HG03025 (cell line): ENCODE measurements at regions not wholly inside any gene's neighbourhood (a gene's known extent, or its start where the extent isn't known, plus 50 kb on each side); places are given as distances from the start of the nearest gene placed in this dataset.

ENCODE experiments used
- ATAC-seq: cut with Tn5 transposase; IDR thresholded peaks from one replicate; pipeline ENCODE4 v1.9.1; 2021; ENCODE audit warnings: mild to moderate bottlenecking, moderate library complexity; ENCODE audit not compliant: unreplicated experiment, low FRiP score

DNA sequence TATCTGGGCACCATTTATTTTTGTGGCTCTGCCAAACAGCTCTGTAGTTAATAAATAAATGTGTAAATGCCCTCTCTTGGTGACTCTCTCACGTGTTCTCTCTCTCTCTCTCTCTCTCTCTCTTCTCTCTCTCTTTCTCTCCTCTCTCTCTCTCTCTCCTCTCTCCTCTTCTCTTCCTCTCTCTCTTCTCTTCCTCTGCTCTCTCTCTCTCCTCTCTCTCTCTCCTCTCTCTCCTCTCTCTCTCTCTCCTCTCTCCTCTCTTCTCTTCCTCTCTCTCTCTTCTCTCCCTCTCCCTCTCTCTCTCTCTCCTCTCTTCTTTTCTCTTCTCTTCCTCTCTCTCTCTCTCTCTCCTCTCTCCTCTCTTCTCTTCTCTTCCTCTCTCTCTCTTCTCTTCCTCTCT lies 145.8 kb upstream of the TMEM72 start:
- ATAC-seq = no peak

DNA sequence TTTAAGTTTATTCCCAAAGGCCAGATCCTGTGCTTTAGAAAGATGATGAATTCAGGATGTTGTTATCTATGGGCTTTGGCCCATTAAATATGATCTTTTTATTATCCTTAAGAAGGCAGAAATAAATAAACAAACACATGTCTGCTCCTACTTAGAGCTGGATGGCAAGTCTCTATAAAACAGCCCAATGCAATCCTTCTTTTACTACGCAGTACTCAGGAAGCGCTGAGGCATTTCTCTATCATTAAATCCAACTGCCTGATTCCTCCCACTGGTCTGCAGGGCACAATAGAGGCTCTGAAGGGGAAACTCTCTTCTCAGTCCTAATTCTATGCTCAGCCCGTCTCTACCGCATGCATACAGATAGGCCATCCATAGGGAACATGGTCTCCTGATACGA lies 144.5 kb upstream of the TMEM72 start:
- no peak for ATAC-seq

DNA sequence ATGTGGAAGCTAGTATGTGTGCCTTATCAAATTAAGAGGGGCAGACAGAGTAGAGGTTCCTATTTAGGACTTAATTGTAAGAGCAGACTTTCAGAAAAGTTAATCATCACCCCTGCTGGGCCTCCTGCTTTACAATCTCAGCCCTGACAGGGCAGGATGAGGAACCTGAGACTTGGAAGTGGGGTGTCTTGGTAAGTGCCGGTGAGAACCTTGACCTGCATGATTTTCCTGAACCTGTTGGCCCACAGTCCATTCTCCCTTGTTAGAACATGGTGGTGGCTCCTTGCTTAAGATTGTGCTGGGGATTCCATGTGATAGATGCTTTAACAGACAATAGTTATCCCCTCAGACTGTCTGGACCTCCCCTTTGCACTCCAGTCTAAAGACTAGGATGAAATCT lies 141.7 kb upstream of the TMEM72 start:
- no peak for ATAC-seq

DNA sequence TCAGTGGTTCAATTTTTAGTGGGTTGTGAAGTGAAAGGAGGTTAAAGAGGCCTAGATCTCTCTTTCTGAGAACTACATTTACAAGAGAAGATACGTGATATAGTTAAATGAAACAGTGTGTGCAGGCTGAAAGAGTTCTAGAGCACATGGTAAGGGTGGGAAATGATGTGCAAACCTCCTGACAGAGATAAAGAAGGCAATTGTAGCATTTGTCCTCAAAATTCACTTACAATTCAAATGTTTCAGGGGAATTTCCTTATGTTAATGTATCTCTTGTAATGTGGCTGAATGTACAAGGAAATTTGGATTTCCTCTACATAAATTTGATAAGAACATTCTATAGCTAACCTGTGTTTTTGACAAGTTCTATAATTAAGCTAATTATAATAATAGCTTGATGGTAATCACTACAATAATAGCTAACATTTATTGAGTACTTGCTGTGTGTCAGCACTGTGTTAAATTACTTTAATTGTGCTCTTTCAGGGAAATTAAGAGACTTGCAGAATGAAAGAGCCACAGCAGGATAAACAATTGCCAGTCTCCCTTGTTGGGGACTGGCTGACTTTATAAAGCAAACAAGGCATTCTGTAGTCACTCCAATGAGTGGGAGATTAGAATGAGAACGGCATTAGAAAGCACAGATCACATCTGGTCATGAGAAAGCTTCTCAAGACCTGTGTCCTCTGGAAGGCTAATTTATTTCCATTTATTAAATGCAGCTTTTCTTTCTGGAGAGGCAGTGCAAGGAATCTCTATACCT lies 139.7 kb upstream of the TMEM72 start:
- no peak for ATAC-seq

DNA sequence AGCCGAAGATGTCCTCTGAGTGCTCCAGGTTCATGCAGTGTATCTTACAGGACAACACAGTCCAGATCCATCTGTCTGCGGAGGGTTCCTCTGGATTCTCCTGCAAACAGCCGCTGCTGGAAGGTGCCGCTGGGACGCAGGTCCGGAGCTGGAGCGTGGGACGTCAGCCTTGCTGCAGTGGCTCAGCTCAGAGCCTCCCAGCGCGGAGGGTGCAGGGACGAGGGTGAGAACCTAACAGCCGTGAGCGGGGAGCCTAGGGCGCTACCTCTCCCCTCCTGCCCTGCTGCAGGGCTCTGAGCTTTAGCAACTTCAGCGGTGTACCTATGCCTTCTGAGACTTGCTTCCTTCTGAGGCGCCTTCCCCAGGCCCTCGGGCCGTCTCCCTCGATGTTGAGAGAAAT lies 137.6 kb upstream of the TMEM72 start:
- ATAC-seq = no peak

DNA sequence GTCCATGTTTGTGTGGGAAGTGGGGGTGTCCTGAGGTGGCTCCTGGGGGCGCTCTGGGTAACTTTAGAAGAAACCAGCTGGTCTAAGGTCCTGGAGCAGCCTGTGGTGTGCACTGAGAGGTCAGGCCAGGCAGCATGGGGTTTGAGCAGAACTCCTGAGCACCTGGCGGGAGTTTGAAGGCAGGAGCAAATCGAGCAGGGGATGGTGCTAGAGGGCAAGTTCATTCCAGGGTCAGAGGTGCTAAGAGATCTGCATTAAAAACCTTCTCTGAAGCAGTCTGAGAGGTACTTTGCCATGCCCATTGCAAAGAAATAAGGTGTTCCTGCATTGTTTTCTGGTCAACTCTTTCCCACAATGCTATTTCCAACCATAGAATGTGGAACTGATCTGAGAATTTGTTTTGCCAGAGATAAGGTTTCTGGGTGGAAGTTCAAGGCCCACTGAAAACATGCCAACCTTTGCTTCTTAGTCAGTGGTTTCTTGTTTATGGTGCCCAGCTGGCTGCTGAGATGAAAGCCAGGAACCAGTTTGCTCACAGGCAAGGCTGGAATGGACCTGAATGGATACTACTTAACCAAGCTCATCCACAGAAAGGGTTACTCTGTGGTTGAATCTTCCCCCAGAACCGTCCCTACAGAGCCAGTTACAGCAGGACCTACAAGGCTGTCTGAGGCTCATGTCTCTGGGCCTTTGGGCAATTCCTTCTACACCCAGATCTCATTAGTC lies 136.3 kb upstream of the TMEM72 start:
- no peak for ATAC-seq

DNA sequence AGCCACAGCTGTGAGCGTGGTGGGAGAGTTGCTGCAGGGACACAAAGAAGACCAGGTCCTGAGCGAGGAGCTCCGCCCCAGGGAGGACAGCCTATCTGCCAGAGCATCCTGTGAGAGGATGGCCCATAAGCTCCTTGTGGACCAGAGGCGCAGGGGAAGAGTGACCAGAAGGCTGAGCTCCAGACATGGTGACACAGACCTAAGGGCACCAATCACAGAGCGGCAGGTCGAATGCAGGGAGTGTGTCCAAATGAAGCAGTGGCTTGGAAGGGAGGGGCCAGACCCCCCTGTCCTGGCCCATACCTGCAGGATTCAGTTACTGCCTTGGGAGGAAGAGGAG lies 135.8 kb upstream of the TMEM72 start:
- no peak for ATAC-seq

DNA sequence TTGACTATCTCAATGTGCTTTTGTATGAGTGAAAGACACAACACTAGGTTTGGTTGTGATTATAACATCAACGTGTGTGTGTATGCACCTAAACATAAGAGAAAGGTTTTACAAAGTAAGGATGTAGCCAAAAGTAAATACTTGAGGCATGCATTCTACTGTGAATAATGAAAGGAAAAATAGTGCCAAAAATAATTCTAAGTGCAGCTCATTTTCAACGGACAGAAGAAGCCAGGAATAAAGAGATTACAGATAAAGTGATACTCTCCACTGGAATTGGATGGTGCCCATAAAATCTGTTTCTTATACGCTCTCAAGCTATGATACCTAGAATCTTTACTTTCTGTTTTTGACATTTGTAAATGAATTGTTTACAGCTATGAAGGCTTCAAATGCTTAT lies 135.0 kb upstream of the TMEM72 start:
- ATAC-seq = no peak

DNA sequence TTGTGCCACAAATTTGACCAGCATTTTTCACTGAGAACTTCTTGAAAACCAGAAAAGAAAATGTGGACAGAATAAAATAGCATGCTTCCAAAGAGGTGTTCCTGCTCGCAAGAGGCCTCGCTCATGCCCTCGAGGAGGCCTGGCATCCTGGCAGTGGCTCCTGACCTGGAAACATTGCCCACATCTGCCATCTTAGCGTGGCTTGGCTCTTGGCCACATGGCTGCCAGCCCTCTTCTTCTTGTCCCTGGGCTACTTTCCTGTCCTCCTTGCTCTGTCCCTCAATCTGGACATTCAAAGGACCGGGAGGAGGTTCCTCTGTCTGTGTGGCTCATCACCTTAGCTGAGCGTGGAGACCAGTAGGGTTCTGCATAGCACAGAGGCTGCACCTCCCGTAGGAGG lies 131.6 kb upstream of the TMEM72 start:
- ATAC-seq = no peak

DNA sequence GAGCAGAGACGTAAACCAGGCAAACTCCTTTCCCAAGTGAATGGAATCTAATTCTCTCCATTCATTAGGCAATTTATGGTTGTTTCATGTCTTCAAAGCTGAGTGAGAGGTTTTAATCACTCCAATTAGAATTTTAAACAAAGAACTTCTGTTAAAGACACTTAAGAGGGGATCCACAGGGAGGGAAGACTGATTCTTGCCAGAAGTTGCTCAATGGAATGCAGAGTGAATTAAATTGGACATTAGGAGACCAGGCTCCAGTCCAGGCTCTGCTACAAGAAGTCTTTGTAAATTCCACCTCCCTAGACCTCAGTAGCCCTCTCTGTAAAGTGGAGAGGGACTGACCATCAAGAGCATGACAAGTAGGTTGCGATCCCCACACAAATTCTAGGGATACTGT lies 130.7 kb upstream of the TMEM72 start:
- ATAC-seq = no peak

DNA sequence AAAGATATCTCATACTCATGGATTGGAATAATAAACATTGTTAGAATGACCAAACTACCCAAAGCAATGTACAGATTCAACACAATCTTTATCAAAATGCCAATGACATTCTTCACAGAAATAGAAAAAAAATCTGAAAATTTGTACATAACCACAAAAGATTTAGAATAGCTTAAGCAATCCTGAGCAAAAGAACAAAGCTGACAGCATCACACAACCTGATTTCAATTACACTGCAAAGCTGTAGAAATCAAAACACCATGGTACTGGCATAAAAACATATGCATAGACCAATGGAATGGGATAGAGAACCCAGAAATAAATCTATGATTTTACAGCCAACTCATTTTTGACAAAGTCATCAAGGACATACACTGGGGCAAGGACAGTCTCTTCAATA lies 130.0 kb upstream of the TMEM72 start:
- no peak for ATAC-seq

DNA sequence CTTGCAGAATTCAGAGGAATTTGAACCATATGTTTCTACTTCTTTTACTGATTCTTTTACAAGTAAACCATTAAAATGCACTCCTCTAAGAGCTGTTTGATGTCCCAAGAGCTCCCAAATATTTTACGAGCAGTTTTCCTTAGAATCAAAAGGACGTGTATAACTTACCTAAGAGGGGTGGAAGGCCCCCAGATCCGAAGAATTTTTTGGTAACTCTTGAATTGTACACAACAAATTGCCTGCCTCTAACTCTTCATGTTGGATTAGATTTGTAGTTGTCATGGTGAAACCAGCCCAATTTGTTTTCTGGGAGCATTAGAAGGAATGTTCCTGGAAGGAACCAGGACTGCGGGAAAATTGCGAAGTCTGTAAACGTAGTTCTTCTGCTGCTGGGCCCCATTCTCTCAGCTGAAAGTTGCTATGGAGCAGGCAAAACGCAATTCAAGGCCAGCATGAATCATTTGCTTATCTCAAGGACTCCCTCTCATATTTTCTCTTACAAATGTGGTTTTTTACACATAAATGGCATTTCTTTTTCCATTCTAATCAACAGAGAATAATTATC lies 124.8 kb upstream of the TMEM72 start:
- no peak for ATAC-seq

DNA sequence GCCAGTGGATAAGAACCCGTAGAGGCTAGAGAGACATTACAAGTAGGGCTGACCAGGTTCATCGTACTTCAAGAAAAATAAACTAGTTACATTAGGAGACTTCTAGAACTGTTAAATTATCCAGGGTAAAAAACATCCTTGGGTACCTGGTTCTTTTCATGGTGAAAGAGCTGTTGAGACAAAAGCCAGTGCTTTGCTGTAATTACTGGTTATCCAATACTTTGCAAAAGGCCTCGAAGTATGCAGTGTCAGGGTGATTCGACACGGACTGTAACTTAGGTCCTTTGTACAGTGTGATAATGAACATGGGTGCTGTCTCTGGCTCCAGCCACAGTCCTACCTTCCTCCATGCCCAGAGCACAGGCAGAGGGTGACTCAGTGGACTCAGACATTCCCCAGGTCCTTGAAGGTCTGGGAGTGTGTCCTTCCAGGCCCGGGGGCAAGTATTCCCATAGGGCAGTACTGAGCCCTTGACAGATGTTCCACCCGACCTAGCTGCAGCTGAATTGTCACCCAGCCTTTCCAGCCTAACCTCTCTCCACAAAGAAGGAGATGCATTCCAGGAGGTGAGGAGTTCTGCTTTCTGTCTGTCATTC lies 123.6 kb upstream of the TMEM72 start:
- ATAC-seq = no peak

DNA sequence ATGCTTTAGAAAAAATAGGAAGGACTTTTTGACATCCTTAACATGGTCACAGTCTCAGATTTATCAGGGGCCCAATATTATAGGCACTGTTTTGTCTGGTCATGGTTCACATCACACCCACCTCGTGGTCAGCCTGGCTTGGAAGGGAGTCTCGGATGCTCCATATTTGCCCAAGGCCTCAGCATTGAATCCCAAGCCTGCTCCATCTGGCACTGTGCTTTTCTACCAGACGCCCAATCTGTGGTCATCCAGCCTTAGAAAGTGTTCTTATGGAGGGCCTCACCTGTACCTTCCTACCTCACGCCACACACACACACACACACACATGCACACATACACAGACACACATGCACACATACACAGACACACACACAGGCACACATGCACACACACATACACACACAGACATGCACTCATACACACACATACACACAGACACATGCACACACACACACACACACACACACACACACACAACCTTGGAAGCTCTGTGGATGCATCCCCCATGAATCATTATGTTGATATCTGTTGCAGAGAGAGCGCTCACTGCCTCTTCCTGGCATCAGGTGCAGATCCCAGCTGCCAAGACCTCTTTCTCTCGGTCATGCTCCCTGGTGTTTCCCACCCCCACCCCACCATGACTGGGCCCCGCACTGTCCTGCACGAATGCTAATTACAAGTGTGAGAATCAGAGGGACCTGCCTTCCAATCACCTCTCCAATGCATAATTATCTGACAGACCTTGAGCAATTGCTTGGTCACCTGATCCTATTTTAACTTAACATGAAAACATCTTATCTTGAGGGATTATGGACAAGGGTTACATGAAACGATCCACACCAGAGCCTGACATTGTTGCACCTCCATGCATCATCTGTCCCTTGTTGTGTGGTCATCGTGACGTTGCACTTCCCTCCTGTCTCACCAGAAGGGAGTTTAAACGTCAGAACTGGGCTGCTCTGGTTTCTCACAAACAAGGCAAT lies 122.7 kb upstream of the TMEM72 start:
- ATAC-seq = no peak

DNA sequence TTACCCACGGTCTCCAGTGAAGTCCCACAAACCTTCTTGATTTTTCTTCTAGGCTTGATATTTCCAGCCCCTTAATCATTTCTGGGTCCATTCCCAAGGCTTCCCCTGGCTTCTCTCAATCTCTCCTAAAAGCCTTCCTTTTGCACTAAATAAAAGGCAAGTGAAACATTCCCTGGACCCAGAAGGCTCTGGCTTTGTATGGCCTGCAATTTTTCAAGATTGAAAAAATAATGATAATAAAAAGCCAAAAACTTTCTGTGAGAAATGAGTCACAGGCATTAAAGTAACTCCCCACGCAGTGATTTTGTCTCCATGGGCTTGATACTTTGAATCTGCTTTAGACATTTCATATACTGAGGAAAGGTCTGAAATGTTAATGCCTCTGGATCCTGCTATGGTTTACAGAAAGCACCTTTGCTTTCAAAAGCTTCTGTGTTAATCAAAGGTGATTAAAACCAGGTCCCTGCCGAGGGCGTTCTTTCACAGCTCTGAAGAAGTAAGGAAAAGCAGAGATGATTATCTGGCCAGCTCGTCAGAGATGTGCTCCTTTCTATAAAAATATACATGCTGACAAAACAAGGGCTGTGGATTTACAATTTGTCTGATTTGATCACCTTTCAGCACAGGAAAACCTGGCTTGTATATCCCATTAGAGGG lies 118.9 kb upstream of the TMEM72 start:
- ATAC-seq = no peak

DNA sequence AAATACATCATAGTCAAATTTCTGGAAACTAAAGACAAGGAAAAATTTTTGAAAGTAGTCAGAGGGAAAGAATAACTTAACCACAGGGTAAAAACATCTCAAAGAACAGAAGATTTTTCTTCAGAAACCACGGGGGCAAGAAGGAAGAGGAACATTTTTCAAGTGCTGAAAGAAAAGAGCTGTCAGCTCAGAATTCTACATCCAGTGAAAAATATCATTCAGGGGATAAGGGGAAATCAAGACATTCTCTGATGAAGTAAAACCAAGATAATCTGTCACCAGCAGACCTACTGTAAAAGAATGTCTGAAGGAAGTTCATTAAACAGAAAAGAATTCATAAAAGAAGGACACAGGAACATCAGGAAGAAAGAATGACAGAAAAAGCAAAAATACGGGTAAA lies 111.2 kb upstream of the TMEM72 start:
- no peak for ATAC-seq

DNA sequence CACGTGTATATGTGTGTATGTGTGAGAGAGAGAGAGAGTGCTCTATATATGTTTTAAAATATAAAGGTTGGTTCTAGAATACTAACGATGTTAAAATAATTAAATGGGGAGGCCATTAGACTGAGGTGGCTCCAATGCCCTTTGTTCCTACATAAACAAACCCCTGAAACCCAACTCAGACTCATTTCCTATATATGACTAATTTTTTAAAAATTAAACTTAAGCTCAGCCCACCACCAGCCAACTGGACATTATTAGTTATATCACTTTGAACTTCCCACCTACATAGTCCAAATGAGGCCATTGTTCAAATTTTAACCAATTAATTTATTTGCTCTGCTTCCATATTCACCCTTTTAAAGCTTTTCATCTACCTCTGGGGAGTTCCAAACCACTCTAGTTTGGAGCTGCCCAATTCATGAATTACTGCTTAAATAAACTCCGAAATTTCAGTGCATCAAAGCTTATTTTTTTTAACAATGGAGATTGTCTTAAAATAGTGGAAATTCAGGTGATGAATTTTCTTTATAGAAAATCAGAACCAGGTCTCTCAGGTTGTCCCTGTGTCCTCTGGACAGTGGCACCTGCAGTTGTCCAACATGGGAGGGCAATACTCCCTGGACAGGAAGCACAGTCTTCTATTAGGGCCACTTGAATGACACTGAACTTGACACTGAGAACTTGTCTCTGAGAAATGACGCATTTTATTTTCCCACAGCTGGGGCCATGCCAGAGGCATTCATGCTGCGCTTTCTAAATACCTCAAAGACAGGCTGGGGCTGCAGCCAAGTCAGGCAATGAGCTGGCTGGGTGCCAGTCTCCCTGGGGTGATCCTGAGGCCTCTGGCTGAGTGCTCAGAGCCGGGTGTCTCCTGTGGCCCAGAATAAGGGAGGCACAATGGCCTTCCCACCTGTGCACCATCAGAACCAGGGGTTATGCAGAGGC lies 109.5 kb upstream of the TMEM72 start:
- no peak for ATAC-seq

DNA sequence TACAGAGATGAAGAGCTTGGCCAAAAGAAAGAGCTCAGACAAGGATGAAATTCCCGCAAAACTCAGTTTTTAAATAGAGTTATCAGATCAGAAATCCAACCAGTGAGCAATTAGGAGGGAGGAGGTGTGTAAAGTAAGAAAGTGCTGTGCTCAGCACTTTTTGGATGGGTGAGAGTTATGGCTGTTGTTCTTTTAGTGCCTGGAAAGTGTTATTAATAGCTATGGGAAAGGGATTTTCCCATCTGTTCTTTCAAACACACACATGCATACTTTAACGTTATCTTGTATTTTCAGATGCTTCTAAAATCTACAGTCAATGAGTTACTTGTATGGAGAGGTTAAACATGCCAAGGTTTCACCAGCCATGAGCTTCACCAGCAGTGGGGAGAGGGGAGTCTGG lies 107.3 kb upstream of the TMEM72 start:
- no peak for ATAC-seq

DNA sequence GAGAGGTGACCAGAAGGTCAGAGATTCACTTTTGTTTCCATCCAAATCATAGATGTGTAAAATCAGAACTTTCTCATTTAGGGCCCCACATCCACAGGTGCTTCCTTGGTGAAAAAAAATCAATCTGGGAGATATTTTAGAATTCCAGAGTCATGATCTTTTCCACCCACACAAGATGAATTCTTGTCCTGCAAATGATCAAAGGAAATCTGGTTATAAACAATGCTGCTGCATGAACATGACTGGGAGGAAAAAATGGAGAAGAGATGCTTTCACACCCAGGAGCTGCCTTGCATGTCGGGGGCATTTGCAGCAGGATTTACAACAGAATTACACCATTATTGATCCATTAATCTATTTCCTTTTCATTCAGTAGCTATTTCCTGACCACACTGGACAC lies 106.5 kb upstream of the TMEM72 start:
- ATAC-seq = no peak
